Ishikawa (cell line): ENCODE measurements at regions not wholly inside any gene's neighbourhood (a gene's known extent, or its start where the extent isn't known, plus 50 kb on each side); places are given as distances from the start of the nearest gene placed in this dataset.

Source experiments
- CEBPB ChIP-seq: IDR thresholded peaks from 2 replicates; pipeline ENCODE4 v1.6.1; 2012
- CREB1 ChIP-seq: IDR thresholded peaks from 2 replicates; pipeline ENCODE4 v1.6.1; 2012; ENCODE audit warnings: low read depth
- EGR1 ChIP-seq: IDR thresholded peaks from 2 replicates; pipeline ENCODE4 v1.6.1; 2012
- EP300 ChIP-seq: IDR thresholded peaks from 2 replicates; pipeline ENCODE4 v1.6.1; 2012; ENCODE audit warnings: borderline replicate concordance
- FOXM1 ChIP-seq: IDR thresholded peaks from 2 replicates; pipeline ENCODE4 v1.6.1; 2012; ENCODE audit warnings: low read depth, borderline replicate concordance
- NFIC ChIP-seq: IDR thresholded peaks from 2 replicates; pipeline ENCODE4 v1.6.1; 2012
- RAD21 ChIP-seq: IDR thresholded peaks from 2 replicates; pipeline ENCODE4 v1.6.1; 2012; ENCODE audit warnings: low read depth
- REST ChIP-seq: IDR thresholded peaks from 2 replicates; pipeline ENCODE4 v1.6.1; 2012; ENCODE audit warnings: low read depth, mild to moderate bottlenecking
- TAF1 ChIP-seq: IDR thresholded peaks from 2 replicates; pipeline ENCODE4 v1.6.1; 2012; ENCODE audit warnings: low read depth, mild to moderate bottlenecking
- TCF12 ChIP-seq: IDR thresholded peaks from 2 replicates; pipeline ENCODE4 v1.6.1; 2012; ENCODE audit warnings: low read depth
- TEAD4 ChIP-seq: IDR thresholded peaks from 2 replicates; pipeline ENCODE4 v1.6.1; 2012
- USF1 ChIP-seq: IDR thresholded peaks from 2 replicates; pipeline ENCODE4 v1.6.1; 2012
- YY1 ChIP-seq: IDR thresholded peaks from 2 replicates; pipeline ENCODE4 v1.6.1; 2012; ENCODE audit warnings: low read depth
- ZBTB7A ChIP-seq: IDR thresholded peaks from 2 replicates; pipeline ENCODE4 v1.6.1; 2012; ENCODE audit warnings: low read depth

GRCh38 chr9:86997156-86997555 lies 49.9 kb upstream of the GAS1 start:
- TF ChIP-seq USF1: no peak
- no peak for TF ChIP-seq TAF1

- TF ChIP-seq YY1 (no peak), RAD21 (no peak)
Measured at GRCh38 chr9:86997951-86998350, 50.6 kb upstream of the GAS1 start.

- TF ChIP-seq NFIC (no peak), YY1 (no peak), RAD21 (no peak), REST (no peak), ZBTB7A (no peak), TAF1 (no peak), CEBPB (no peak), EGR1 (no peak), CREB1 (no peak), EP300 (no peak), TCF12 (no peak)
Measured at GRCh38 chr9:87002517-87002916, 55.2 kb upstream of the GAS1 start.

- TF ChIP-seq TEAD4 (no peak), ZBTB7A (no peak), CEBPB (no peak), REST (no peak), FOXM1 (no peak), CREB1 (no peak), RAD21 (no peak), TCF12 (no peak), TAF1 (no peak), EGR1 (no peak), NFIC (no peak), YY1 (no peak)
Measured at GRCh38 chr9:87004016-87004415, 56.7 kb upstream of the GAS1 start.

- TF ChIP-seq NFIC: no peak
- TF ChIP-seq FOXM1: no peak
- TF ChIP-seq USF1: no peak
Measured at GRCh38 chr9:87006956-87007355, 59.6 kb upstream of the GAS1 start.

- TF ChIP-seq TCF12 (no peak), REST (no peak), CEBPB (no peak), YY1 (no peak), USF1 (no peak), EGR1 (no peak), TEAD4 (no peak), CREB1 (no peak)
Measured at GRCh38 chr9:87007711-87008366, 60.5 kb upstream of the GAS1 start.
